Calu3 (cell line): ENCODE measurements at regions not wholly inside any gene's neighbourhood (a gene's known extent, or its start where the extent isn't known, plus 50 kb on each side); places are given as distances from the start of the nearest gene placed in this dataset.

ENCODE experiments used
- BruUV-seq: library from RNA; stranded (reverse); fragments of 400-500 nt; replicated peaks from 2 replicates; lab custom pipeline; 2021; lab: Mats Ljungman, UMichigan
- CTCF ChIA-PET: fragments of 300-600 bp; sonication (Branson Sonifier 250); formaldehyde crosslinking; loops from one replicate; lab custom pipeline; 2022; ENCODE audit warnings: antibody characterized with exemption; lab: Charles Lee
- DNase-seq: peaks from one replicate; pipeline ENCODE4 v3.0.0; 2022
- H3K27ac Mint-ChIP-seq: one replicate; pipeline ENCODE4 v1.8.0; 2022; ENCODE audit warnings: mixed read lengths; ENCODE audit not compliant: unreplicated experiment
- H3K27me3 Mint-ChIP-seq: one replicate; pipeline ENCODE4 v1.8.0; 2022; ENCODE audit warnings: mixed read lengths; ENCODE audit not compliant: unreplicated experiment
- H3K36me3 Mint-ChIP-seq: one replicate; pipeline ENCODE4 v1.8.0; 2022; ENCODE audit warnings: mild to moderate bottlenecking, moderate library complexity, mixed read lengths; ENCODE audit not compliant: insufficient read depth, unreplicated experiment
- H3K4me1 Mint-ChIP-seq: one replicate; pipeline ENCODE4 v1.8.0; 2022; ENCODE audit warnings: mild to moderate bottlenecking, low read depth, mixed read lengths; ENCODE audit not compliant: unreplicated experiment
- H3K4me3 Mint-ChIP-seq: one replicate; pipeline ENCODE4 v1.8.0; 2022; ENCODE audit warnings: mild to moderate bottlenecking, low read depth, moderate library complexity, mixed read lengths; ENCODE audit not compliant: unreplicated experiment
- H3K9me3 Mint-ChIP-seq: one replicate; pipeline ENCODE4 v1.8.0; 2022; ENCODE audit warnings: low read depth, mixed read lengths; ENCODE audit not compliant: unreplicated experiment
- CTCF ChIP-seq: fragments of 200-600 bp; IDR thresholded peaks from one replicate; pipeline ENCODE4 v1.8.0; 2022; ENCODE audit warnings: antibody characterized with exemption; ENCODE audit not compliant: unreplicated experiment
- intact Hi-C: fragments of 100-400 bp; cut with micrococcal nuclease; formaldehyde crosslinking; loops from one replicate; pipeline ENCODE4 v1.10.0; 2022; ENCODE audit not compliant: unreplicated experiment

- Mint-ChIP-seq H3K36me3 (no peaks in the 10 kb centered on the region), H3K4me1 (peaks cover 35% of the 10 kb centered on the region), H3K27ac (no peak overlapping the region), H3K9me3 (peaks cover 5% of the 10 kb centered on the region), H3K4me3 (no peak overlapping the region), H3K27me3 (no peaks in the 10 kb centered on the region)
- CTCF ChIA-PET, result no interaction called here
- intact Hi-C loops, result no loop called here
- no peak for TF ChIP-seq CTCF
- no TSS peak for BruUV-seq
- no peak for DNase-seq
Measured at GRCh38 chr1:199762572-199762971, 264.9 kb upstream of the NR5A2 start.

- CTCF ChIA-PET, result interaction anchor here (0.6 kb wide), 1 partner anchor 50 kb away, joined by 4 read pairs; no protein-coding TSS in a partner anchor
- TF ChIP-seq CTCF, result no peak
- no TSS peak for BruUV-seq
- peaks cover 2% of the 10 kb centered on the region for H3K4me1 Mint-ChIP-seq
- no peak for DNase-seq
- no peaks in the 10 kb centered on the region for H3K27me3 Mint-ChIP-seq
- H3K4me3 Mint-ChIP-seq, result no peak overlapping the region
- H3K27ac Mint-ChIP-seq, result no peak overlapping the region
- intact Hi-C loops, result no loop called here
- no peaks in the 10 kb centered on the region for H3K36me3 Mint-ChIP-seq
- peaks cover 5% of the 10 kb centered on the region for H3K9me3 Mint-ChIP-seq
Measured at GRCh38 chr1:199766218-199766792, 261.2 kb upstream of the NR5A2 start.

- CTCF ChIA-PET, result no interaction called here
- TF ChIP-seq CTCF, result no peak
- no TSS peak for BruUV-seq
- DNase-seq, result no peak
- Mint-ChIP-seq H3K27me3 (no peaks in the 10 kb centered on the region), H3K4me1 (no peaks in the 10 kb centered on the region), H3K27ac (no peak overlapping the region), H3K36me3 (no peaks in the 10 kb centered on the region), H3K4me3 (no peak overlapping the region), H3K9me3 (peaks cover 8% of the 10 kb centered on the region)
- intact Hi-C loops, result no loop called here
Measured at GRCh38 chr1:199767700-199768099, 259.8 kb upstream of the NR5A2 start.

- H3K4me1 Mint-ChIP-seq, result peaks cover 15% of the 10 kb centered on the region
- no peak overlapping the region for H3K27ac Mint-ChIP-seq
- peaks cover 3% of the 10 kb centered on the region for H3K9me3 Mint-ChIP-seq
- peak; percentile 45 for DNase-seq
- BruUV-seq, result no TSS peak
- H3K36me3 Mint-ChIP-seq, result no peaks in the 10 kb centered on the region
- CTCF ChIA-PET, result interaction anchor here (0.7 to 0.8 kb wide), 2 partner anchors 9 to 39 kb away, joined by 3 to 4 read pairs; no protein-coding TSS in a partner anchor
- TF ChIP-seq CTCF, result no peak
- intact Hi-C loops, result no loop called here
- H3K27me3 Mint-ChIP-seq, result no peaks in the 10 kb centered on the region
- H3K4me3 Mint-ChIP-seq, result no peak overlapping the region
Measured at GRCh38 chr1:199774433-199775089, 252.9 kb upstream of the NR5A2 start.
